Upper lobe of right lung (tissue), 1 donor: ENCODE measurements at regions not wholly inside any gene's neighbourhood (a gene's known extent, or its start where the extent isn't known, plus 50 kb on each side); places are given as distances from the start of the nearest gene placed in this dataset.

ENCODE experiments used
- ATAC-seq: fragments of 200-7000 bp; cut with Tn5 transposase; one replicate; pipeline ENCODE4 v1.9.1; 2020; ENCODE audit warnings: mild to moderate bottlenecking, moderate library complexity
- DNase-seq: peaks from one replicate; pipeline ENCODE4 v3.0.0-alpha.2; 2020
- H3K27ac ChIP-seq: fragments of 200-600 bp; one replicate; pipeline ENCODE4 v1.8.0; 2022
- H3K27me3 ChIP-seq: fragments of 200-600 bp; one replicate; pipeline ENCODE4 v1.8.0; 2022; ENCODE audit warnings: mild to moderate bottlenecking
- H3K36me3 ChIP-seq: fragments of 200-600 bp; one replicate; pipeline ENCODE4 v1.8.0; 2022
- H3K4me1 ChIP-seq: fragments of 200-600 bp; one replicate; pipeline ENCODE4 v1.8.0; 2022
- H3K4me3 ChIP-seq: fragments of 200-600 bp; one replicate; pipeline ENCODE4 v1.8.0; 2022; ENCODE audit warnings: mild to moderate bottlenecking
- H3K9me3 ChIP-seq: fragments of 200-600 bp; one replicate; pipeline ENCODE4 v1.8.0; 2022
- CTCF ChIP-seq: fragments of 200-600 bp; IDR thresholded peaks from one replicate; pipeline ENCODE4 v1.8.0; 2022; ENCODE audit warnings: antibody characterized with exemption
- intact Hi-C: fragments of 100-400 bp; cut with DNase I; formaldehyde crosslinking; loops from one replicate; pipeline ENCODE4 v1.11.0; 2022
- donor health status: DM: no; HTN: yes; CAD: no; lungs with severe emphysema.

- intact Hi-C loops, result loop anchor here (10.0 kb wide), 1 partner anchor 49 kb away; no protein-coding TSS in a partner anchor
- H3K27ac ChIP-seq, result no peak overlapping the region
- peak; percentile 9 for TF ChIP-seq CTCF
Observed at GRCh38 chr2:43165378-43166069, 60.9 kb downstream of the ZFP36L2 start.

GRCh38 chr2:43164686-43165085, 61.7 kb downstream of the ZFP36L2 start:
- no peaks in the 10 kb centered on the region for H3K27me3 ChIP-seq
- H3K9me3 ChIP-seq, result no peaks in the 10 kb centered on the region
- H3K27ac ChIP-seq, result no peak overlapping the region
- H3K36me3 ChIP-seq, result no peaks in the 10 kb centered on the region
- H3K4me1 ChIP-seq, result peaks cover 23% of the 10 kb centered on the region
- intact Hi-C loops, result loop anchor here (10.0 kb wide), 1 partner anchor 50 kb away; no protein-coding TSS in a partner anchor
- TF ChIP-seq CTCF, result no peak
- no peak for ATAC-seq
- DNase-seq, result no peak
- no peak overlapping the region for H3K4me3 ChIP-seq

More at GRCh38 chr2:43165378-43166069, 60.9 kb downstream of the ZFP36L2 start:
- H3K4me1 ChIP-seq, result peaks cover 23% of the 10 kb centered on the region
- no peak for DNase-seq
- no peaks in the 10 kb centered on the region for H3K9me3 ChIP-seq
- no peaks in the 10 kb centered on the region for H3K36me3 ChIP-seq
- H3K27me3 ChIP-seq, result no peaks in the 10 kb centered on the region
- no peak for ATAC-seq
- no peak overlapping the region for H3K4me3 ChIP-seq

- no peaks in the 10 kb centered on the region for H3K9me3 ChIP-seq
- H3K27ac ChIP-seq, result no peak overlapping the region
- intact Hi-C loops, result loop anchor here (10.0 kb wide), 1 partner anchor 51 kb away; no protein-coding TSS in a partner anchor
- no peaks in the 10 kb centered on the region for H3K36me3 ChIP-seq
- no peak overlapping the region for H3K4me3 ChIP-seq
- H3K27me3 ChIP-seq, result no peaks in the 10 kb centered on the region
- no peak for TF ChIP-seq CTCF
- ATAC-seq (no peak), DNase-seq (no peak)
- H3K4me1 ChIP-seq, result peaks cover 24% of the 10 kb centered on the region
Observed at GRCh38 chr2:43163584-43164270, 62.7 kb downstream of the ZFP36L2 start.

- Histone ChIP-seq H3K36me3 (no peaks in the 10 kb centered on the region), H3K27me3 (no peaks in the 10 kb centered on the region), H3K9me3 (no peaks in the 10 kb centered on the region), H3K4me1 (peaks cover 28% of the 10 kb centered on the region), H3K4me3 (no peak overlapping the region), H3K27ac (no peak overlapping the region)
- ATAC-seq, result no peak
- no peak for DNase-seq
- no peak for TF ChIP-seq CTCF
- intact Hi-C loops, result loop anchor here (10.0 kb wide), 1 partner anchor 52 kb away; no protein-coding TSS in a partner anchor
Observed at GRCh38 chr2:43162511-43162776, 64.0 kb downstream of the ZFP36L2 start.

GRCh38 chr2:43161650-43162510, 64.5 kb downstream of the ZFP36L2 start:
- H3K36me3 ChIP-seq, result no peaks in the 10 kb centered on the region
- no peaks in the 10 kb centered on the region for H3K27me3 ChIP-seq
- no peak for ATAC-seq
- H3K9me3 ChIP-seq, result no peaks in the 10 kb centered on the region
- intact Hi-C loops, result loop anchor here (10.0 kb wide), 1 partner anchor 53 kb away; no protein-coding TSS in a partner anchor
- H3K4me3 ChIP-seq, result no peak overlapping the region
- no peak for TF ChIP-seq CTCF
- peaks cover 34% of the 10 kb centered on the region for H3K4me1 ChIP-seq
- no peak overlapping the region for H3K27ac ChIP-seq
- no peak for DNase-seq
